ENCODE measurements at regions not wholly inside any gene's neighbourhood (a gene's known extent, or its start where the extent isn't known, plus 50 kb on each side); places are given as distances from the start of the nearest gene placed in this dataset.
"Not testable (repeated sequence)": the region's sequence is repeated elsewhere in the genome, so short reads cannot be mapped to it uniquely, and the experiment has no call there.

- no peak for DNase-seq
Observed at GRCh38 chr4:132707955-132708354, 441.1 kb upstream of the PCDH10 start.

- no peak for DNase-seq
Observed at GRCh38 chr4:132709056-132709455, 440.0 kb upstream of the PCDH10 start.

GRCh38 chr4:132710971-132711370 is 438.1 kb upstream of the PCDH10 start:
- no peak for DNase-seq

- DNase-seq = no peak
Observed at GRCh38 chr4:132737344-132737743, 411.8 kb upstream of the PCDH10 start.

GRCh38 chr4:132759199-132759780 is 389.8 kb upstream of the PCDH10 start:
- DNase-seq = no peak

- no peak for DNase-seq
Observed at GRCh38 chr4:132763465-132763864, 385.6 kb upstream of the PCDH10 start.

GRCh38 chr4:132767901-132768300 is 381.2 kb upstream of the PCDH10 start:
- peak; percentile 3 for DNase-seq

- DNase-seq = peak; percentile 31
Observed at GRCh38 chr4:132770776-132771175, 378.3 kb upstream of the PCDH10 start.

GRCh38 chr4:132792310-132792709 is 356.8 kb upstream of the PCDH10 start:
- DNase-seq = no peak

- no peak for DNase-seq
Observed at GRCh38 chr4:132797856-132798255, 351.2 kb upstream of the PCDH10 start.

- DNase-seq = peak; percentile 46
Observed at GRCh38 chr4:132809298-132810032, 339.6 kb upstream of the PCDH10 start.

- not testable (repeated sequence) for DNase-seq
Observed at GRCh38 chr4:132813061-132813460, 336.0 kb upstream of the PCDH10 start.

- DNase-seq = no peak
Observed at GRCh38 chr4:132818091-132818490, 331.0 kb upstream of the PCDH10 start.

GRCh38 chr4:132823419-132823818 is 325.7 kb upstream of the PCDH10 start:
- DNase-seq = no peak

- DNase-seq = no peak
Observed at GRCh38 chr4:132824761-132825160, 324.3 kb upstream of the PCDH10 start.

- DNase-seq = no peak
Observed at GRCh38 chr4:132827522-132827921, 321.6 kb upstream of the PCDH10 start.

- DNase-seq = no peak
Observed at GRCh38 chr4:132838244-132838643, 310.9 kb upstream of the PCDH10 start.

GRCh38 chr4:132839070-132839469 is 310.0 kb upstream of the PCDH10 start:
- no peak for DNase-seq

- DNase-seq = no peak
Observed at GRCh38 chr4:132859929-132860328, 289.2 kb upstream of the PCDH10 start.

- no peak for DNase-seq
Observed at GRCh38 chr4:132860976-132861375, 288.1 kb upstream of the PCDH10 start.

- no peak for DNase-seq
Observed at GRCh38 chr4:132863619-132864018, 285.5 kb upstream of the PCDH10 start.

- DNase-seq = no peak
Observed at GRCh38 chr4:132865458-132865857, 283.6 kb upstream of the PCDH10 start.

GRCh38 chr4:132865922-132866321 is 283.2 kb upstream of the PCDH10 start:
- DNase-seq = no peak

- no peak for DNase-seq
Observed at GRCh38 chr4:132866616-132867015, 282.5 kb upstream of the PCDH10 start.

GRCh38 chr4:132893787-132894186 is 255.3 kb upstream of the PCDH10 start:
- DNase-seq = no peak

Measured in eye (tissue), 1 donor.